Heart left ventricle (tissue), 13 donors: ENCODE measurements at regions not wholly inside any gene's neighbourhood (a gene's known extent, or its start where the extent isn't known, plus 50 kb on each side); places are given as distances from the start of the nearest gene placed in this dataset.
A peak's percentile ranks its signal among the peaks of the same experiment; 100 is the strongest.

Experiments used
- CTCF ChIP-seq, 12 donors: fragments of 200-600 bp; sonication (generic) in 4 of 12; IDR thresholded peaks; one replicate each; pipeline versions ENCODE4 v1.5.0 to v1.8.0; 2018 to 2022; ENCODE audit warnings: antibody characterized with exemption in 12 of 12, mild to moderate bottlenecking in 5 of 12
- POLR2A ChIP-seq, 2 donors: fragments of 450-650 bp; IDR thresholded peaks; one replicate each; pipeline ENCODE4 v1.6.1; 2017; ENCODE audit warnings: antibody characterized with exemption in 2 of 2, mild to moderate bottlenecking in 2 of 2, moderate library complexity in 2 of 2
- donor health status: ischemic (EF 13 %, LVEDD 7.1; RV severe dilation, severe dysfunction).
- donor health status: DM: no; HTN: yes; CAD: no.
- donor health status: DM: no; HTN: no; CAD: no.
- donor health status: ischemic (EF 25% LVEDD 6.9; RV normal size, moderate dysfunction).
- donor health status: ischemic (EF 25% LVEDD 5.7; RV mildly dilated, moderate dysfunction).
- donor health status: ischemic (EF 35%, LVEDD 5.7; RV mildly dilated, moderate dysfunction).
- donor health status: nonischemic (EF 11% LVEDD 7.7; RV severe dilation, severe dysfunction).
- donor health status: DM: yes; HTN: yes; CAD: no.
- donor health status: PGD.
- donor health status: ischemic (EF 29% LVEDD 5.4; RV normal size, mild dysfunction).
- donor health status: nonischemic (EF 23%, LVEDD 6.1; RV moderate dilation, normal function).

GRCh38 chr5:162248107-162248713 is 180.6 kb downstream of the GABRG2 start:
- peak in 3 of 12 donors; percentile 5 to 14 (median 7) for TF ChIP-seq CTCF (IDR thresholded peaks at IDR 0.05)
- TF ChIP-seq POLR2A (IDR thresholded peaks at IDR 0.05), result no peak
